ENCODE measurements at regions not wholly inside any gene's neighbourhood (a gene's known extent, or its start where the extent isn't known, plus 50 kb on each side); places are given as distances from the start of the nearest gene placed in this dataset.

- TF ChIP-seq, protein P1, sequence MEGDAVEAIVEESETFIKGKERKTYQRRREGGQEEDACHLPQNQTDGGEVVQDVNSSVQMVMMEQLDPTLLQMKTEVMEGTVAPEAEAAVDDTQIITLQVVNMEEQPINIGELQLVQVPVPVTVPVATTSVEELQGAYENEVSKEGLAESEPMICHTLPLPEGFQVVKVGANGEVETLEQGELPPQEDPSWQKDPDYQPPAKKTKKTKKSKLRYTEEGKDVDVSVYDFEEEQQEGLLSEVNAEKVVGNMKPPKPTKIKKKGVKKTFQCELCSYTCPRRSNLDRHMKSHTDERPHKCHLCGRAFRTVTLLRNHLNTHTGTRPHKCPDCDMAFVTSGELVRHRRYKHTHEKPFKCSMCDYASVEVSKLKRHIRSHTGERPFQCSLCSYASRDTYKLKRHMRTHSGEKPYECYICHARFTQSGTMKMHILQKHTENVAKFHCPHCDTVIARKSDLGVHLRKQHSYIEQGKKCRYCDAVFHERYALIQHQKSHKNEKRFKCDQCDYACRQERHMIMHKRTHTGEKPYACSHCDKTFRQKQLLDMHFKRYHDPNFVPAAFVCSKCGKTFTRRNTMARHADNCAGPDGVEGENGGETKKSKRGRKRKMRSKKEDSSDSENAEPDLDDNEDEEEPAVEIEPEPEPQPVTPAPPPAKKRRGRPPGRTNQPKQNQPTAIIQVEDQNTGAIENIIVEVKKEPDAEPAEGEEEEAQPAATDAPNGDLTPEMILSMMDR (IDR thresholded peaks at IDR 0.05): no peak
- no peak for TF ChIP-seq ZFX (IDR thresholded peaks at IDR 0.05; ENCODE audit: borderline replicate concordance)
These were observed 138.5 kb downstream of the NPY start for GRCh38 chr7:24422441-24423010.

All from 22Rv1 (cell line).